ENCODE measurements at regions not wholly inside any gene's neighbourhood (a gene's known extent, or its start where the extent isn't known, plus 50 kb on each side); places are given as distances from the start of the nearest gene placed in this dataset.

DNA sequence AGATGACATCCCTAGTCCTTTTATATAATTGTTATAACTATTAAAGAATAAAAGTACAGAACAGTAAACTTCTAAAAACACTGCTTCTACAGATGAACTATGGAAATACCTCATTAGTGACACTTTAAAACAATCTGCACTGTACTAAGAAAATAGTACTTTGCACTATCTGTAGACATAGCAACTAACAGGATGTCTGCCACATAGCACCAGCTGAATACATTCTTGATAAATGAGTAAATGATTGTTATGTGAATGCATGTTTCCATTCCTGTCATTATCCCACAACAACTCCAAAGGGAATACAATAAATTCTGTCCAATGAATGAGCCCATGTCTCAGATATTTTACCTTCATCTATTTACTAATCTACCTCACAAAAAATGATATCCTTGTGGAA, 115.3 kb upstream of the SLC35G4 start:
- no peak for TF ChIP-seq EP300 (IDR thresholded peaks at IDR 0.05)
- TF ChIP-seq CTCF (IDR thresholded peaks at IDR 0.05), result no peak
- TF ChIP-seq POLR2A (IDR thresholded peaks at IDR 0.05), result no peak

All from ovary (tissue), 3 donors.